ENCODE measurements at regions not wholly inside any gene's neighbourhood (a gene's known extent, or its start where the extent isn't known, plus 50 kb on each side); places are given as distances from the start of the nearest gene placed in this dataset.

DNA sequence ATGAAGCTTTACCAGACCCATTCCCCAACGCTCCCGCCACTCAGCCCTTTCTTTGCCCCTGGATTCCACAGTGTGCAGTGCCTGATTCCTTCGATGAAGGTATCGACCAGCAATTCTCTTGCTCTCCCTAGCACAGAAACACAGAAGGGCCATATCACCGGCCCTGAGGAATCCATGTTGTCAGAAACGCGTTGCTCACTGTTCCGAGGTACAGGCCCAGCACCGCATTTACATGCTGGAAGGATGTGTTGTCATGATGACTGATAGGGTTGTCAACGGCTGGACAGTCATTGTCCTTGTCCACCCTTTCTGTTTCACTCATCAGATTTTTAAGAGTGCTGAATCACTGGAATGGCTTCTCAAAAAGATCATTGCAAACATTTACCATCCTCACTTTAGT lies 57.2 kb upstream of the GPR6 start:
- DNase-seq (ENCODE audit: low read depth): no peak

- no peak for DNase-seq (ENCODE audit: low read depth)
These were observed 55.3 kb upstream of the GPR6 start for GRCh38 chr6:109922851-109923250.

GRCh38 chr6:109925075-109925474 lies 53.0 kb upstream of the GPR6 start:
- no peak for DNase-seq (ENCODE audit: low read depth)

DNA sequence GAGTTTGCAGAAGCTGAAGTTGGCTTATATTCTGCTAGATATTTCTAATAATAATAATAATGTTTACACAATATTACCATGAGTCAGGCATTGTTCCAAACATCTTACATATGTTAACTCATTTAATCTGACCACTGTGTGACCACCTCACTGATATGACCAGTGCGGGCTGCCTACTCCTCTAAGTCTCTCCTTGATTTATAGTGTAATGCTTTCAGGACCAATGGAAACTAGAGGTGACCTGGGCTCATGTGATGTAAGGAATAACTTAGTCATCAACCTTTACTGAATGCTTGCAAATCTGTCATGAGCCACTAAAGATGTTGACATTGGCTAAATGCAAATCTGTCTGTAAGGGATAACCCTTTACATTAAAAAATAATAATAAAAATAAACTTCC lies 51.1 kb upstream of the GPR6 start:
- DNase-seq (ENCODE audit: low read depth): no peak

Data from fibroblast of the conjunctiva (primary cell).